ENCODE measurements at regions not wholly inside any gene's neighbourhood (a gene's known extent, or its start where the extent isn't known, plus 50 kb on each side); places are given as distances from the start of the nearest gene placed in this dataset.

DNA sequence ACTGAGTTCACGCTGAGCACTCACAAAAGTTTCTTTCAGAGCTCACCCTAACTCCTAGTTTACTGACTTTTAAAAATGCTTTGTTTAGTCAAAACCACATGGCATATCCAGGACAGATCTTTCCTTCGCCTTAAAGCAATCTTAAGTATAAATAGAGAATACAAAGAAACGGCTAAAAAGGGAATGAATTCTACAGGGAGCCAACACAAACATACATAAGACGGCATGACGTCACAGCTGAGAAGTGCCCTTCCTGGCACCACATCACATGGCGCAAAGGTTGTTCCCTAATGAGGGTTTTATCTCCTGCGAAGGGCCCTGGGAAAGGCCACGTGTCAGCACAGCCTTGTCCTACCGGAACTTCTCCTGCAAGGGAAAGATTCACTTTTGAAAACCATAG, 141.3 kb downstream of the IRX1 start:
- no peak for DNase-seq

DNA sequence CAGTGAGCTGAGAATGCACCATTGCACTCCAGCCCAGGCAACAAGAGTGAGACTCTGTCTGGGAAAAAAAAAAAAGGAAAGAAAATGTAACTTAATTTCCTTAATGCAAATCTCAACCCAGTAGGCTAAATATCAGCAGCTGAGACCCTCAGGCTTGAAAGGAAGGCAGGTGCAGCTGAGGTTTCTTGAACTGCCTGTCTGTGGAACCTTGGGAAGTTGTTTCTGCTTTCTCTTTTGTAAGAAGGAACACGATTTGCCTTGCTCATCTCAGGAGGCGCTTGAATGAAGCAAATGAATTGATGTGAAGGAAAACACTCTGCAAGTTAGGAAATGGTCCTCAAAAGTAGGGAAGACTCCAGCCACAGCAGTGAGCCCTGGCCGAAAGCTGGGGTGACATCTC, 143.3 kb downstream of the IRX1 start:
- DNase-seq: no peak

DNA sequence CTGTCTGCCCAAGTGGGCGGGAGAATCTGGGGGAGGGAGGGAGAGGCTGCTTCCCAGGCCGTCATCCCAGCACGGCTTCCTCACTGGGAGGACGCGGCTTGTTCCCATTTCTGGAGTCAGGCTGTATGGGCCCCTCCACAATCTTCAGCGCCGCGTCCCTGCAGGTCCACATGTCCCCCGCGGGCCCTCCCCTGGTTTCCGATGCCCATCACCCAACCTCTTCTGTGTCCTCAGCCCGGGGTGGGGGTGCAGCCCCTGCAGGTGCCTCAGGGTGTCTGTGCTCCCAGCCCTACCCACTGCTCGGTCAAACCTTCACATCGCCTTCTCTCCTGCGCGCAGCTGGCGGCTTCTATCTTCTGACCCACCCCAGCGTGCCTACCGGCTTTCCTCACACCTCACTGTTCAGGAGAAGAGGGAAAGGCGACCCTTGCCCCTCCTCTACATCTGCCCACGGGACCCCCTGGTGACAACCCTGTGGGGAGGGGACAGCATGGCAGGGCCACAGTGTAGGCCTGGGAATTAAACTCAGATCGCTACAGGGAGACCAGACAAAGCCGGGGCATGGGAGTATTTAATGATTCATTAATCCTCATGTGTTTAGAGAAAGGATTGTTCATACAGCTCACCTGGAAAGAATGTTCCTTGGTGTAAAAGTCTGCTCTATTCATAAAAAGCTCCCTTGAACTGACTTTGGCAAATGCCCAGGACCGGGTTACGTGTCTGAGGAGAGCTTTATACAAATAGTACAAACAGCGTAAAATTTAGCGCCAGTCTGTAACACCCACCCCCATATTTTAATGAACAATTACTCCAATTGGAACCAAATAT, 145.1 kb downstream of the IRX1 start:
- no peak for DNase-seq

DNA sequence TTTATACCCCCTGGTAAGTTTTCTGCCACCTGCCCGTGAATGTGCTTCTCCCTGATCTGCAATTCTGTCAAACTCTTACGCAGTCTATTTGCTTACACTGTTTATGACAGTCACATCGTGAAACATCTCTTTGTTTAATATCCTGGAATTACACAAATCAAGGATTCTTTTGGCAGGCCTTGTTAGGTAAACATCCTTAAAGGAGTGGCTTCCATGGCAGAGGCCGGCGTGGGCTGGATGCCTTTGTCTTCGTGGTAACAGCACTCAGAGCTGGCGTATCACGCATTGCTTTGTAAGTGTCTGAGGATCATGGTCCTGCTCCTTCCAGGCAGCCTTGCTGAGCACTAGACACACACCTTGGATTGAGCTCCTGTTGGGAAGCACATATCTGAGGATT, 145.7 kb downstream of the IRX1 start:
- no peak for DNase-seq

DNA sequence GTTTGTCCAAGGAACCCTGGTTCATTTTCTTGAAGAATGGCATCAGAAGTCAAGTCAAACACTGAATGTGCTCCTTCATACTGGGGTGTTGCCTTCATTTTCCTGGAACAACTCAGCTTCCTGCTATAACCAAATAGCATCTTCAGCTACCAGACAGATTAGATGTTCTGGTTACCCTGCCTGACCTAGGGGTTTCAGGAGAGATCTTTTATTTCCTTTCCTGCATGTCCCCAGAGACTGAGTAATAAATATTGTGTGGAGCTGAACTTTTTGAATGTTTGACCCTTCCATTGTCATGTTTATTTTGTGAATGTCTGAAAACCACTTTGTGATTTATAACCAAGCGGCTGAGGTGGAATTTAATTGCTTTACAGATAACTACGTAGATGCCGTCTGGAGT, 147.1 kb downstream of the IRX1 start:
- no peak for DNase-seq

DNA sequence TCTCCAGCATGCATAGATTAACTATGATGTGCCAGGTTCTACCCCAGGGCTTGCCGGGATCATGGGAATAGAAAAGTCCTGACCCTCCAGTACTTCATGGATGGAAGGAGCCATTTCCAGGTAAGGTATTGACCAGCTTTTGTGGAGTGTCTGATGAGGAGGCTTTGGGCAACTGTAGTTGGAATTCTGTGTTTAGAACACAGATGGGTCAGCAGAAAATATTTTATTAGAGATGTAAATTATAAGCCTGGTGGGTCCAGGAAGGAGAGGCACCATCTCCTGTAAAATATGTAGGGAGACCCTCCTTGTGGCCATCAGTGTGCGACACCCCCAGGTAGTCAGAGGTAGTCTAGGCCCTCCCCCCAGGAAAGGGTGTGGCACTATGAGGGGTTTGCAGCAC, 156.2 kb downstream of the IRX1 start:
- DNase-seq: no peak

DNA sequence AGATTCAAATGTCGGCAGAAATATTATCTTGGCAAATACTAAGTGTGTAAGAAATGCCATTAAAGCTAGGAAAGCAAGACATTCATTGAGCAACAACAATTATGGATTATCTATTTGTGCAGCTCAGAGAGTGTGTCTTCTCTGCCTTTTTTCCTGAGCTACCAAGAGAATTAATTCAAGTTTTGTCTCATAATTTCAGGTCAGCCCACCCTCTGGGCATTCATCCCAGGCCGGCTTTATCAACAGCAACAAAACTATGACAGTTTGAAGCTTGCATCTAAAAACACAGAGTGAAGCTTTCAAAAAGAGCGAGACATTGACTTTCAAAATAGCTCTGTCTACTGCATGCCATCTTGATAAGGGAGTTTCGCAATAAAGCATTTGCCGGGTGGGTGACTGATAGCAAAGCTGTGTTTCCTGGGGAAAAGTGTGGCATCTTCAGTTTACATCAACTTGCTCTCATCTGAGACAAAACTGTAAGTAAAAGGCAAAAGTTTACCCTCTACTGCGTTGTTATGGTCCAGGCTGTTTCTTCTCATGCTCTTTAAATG, 182.4 kb downstream of the IRX1 start:
- DNase-seq: no peak

DNA sequence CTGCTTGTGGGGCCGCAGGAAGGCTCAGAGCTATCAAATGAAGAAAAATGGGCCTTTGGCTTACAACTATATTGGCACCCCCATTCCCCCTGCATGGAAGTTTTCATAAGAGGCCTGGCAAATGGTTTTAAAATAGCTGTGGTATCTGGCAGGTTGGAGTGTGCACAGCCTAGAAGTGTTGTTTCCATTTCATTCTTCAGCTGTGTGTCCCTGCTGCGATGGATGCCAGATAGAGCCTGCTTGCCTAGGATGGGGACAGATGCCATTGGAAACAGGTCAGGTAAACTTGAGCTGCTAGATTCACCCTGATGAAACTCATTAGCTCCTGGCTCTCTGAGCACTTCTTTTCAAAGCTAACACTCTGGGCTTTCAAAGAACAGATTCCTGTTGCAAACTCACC, 183.3 kb downstream of the IRX1 start:
- no peak for DNase-seq

DNA sequence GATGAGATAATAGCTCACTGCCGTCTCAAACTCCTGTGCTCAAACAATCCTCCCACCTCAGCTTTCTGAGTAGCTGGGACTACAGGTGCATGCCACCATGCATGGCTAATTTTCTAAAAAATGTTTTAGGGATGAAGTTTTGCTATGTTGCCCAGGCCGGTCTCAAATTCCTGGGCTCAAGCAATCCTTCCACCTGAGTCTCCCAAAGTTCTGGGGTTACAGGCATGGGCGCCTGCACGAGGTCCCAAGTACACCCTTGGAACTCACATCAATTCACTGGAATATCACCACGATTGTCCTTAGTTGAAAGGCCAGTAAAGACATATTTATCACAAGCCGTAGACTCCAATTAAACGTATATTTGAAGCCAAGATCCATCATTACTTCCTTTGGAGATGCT, 184.6 kb downstream of the IRX1 start:
- no peak for DNase-seq

DNA sequence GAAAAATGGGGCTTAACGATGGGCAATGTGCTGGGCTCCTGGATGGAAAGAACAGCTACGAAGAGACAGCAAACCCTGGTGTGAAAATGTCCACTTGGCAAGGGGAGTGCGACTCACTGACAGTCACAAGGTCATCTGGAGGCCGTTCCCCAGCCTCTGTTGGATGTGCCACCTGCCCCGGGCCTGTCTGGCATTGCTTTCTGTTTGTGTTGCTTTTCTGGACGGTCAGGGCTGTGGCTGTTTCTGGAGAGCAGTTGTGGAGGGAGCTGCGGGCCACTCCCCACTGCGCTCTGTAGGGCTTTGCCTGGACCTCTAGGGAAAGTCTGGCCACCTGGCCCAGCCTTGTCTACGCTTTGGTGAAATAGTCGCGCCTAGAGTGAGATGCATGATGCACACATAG, 185.3 kb downstream of the IRX1 start:
- DNase-seq: no peak

DNA sequence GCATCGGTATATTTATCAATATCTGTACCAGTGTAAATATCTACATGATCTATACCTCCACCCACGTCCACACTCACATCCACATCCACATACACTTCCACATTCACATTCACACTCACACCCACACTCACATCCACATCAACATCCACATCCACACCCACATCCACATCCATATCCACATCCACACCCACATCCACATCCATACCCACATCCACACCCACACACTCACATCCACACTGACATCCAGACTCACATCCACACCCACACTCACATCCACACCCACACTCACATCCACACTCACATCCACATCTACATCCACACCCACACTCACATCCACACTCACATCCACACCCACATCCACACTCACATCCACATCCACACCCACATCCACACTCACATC, 189.2 kb downstream of the IRX1 start:
- no peak for DNase-seq

DNA sequence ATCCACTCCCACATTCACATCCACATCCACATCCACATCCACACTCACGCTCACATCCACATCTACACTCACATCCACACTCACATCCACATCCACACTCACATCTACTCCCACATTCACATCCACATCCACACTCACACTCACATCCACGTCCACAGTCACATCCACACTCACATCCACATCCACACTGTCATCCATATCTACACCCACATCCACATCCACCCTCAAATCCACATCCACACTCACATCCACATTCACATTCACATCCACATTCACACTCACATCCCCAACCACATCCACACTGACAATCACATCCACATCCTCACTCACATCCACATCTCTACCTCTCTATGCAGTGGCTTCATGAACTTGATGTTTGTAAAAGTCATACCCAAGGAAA, 190.5 kb downstream of the IRX1 start:
- no peak for DNase-seq

DNA sequence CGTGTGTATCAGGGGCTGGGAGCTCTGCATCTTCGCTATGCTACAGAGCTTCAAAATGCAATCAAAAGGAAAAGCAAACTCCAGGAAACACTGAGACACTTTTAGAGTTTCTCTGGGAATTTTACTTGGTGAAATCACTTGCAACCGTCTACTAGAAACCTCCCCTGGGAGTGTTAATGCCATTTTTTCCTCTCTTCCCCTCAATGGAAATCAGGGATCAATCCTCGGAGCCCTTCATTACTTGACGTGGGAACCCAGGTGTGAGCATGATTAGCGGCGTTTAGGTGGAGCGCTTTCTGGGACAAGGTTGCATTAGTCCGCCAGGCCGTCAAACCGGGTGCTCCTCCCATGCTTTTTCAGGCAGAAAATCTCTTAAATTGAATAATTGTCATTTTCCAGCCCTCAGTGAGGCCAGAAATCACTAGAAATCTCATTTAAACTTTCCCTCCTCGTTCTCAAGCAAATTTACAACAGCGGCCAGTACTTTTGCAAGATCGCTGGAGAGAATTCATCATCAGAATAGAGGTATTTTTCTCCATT, 191.3 kb downstream of the IRX1 start:
- DNase-seq: no peak

DNA sequence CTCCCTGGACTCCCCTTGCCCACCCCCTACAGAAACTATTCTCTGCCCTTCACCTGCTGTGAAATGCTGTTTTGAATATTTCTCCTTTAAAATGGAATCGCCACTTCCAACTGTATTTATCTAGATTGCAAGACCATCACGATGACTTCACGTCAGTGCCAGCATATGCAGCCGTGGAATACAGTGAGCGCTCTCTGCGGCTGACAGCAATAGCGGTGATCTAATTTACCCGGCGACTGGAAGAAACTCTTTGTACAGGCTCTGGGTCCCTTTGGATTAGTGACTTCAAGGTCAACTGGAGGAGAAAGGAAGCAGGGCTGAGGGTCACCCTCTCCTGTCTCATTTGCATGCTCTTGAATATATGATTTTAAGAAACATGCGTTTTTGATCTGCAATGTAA, 192.0 kb downstream of the IRX1 start:
- no peak for DNase-seq

DNA sequence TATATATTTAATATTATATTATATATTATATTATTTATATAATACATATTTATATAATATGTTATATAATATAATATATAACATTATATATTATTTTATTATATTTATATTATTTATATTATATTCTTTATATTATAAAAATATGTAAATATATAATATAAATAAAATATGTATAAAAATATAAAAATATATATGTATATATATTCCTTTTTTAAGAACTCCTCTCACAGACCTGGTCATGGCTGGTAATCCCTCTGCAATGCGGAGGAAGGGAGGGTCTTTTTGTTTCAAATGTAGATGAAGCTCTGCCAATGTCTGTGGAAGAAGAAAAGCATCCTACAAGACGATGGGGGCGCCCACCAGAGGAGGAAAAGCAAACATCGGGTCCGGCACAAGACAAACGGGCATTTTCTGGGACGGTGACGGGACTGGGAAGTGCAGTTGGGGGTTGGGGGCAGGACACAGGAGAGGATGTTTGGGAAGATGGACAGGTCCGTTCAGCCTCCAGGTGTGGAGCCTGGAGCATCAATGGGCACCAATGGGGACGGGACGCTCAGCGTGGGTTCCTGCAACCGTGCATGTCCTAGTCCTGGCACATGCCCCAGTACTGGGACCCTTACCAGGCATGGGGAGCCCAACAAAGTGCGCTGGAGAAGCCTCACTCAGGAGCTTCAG, 194.0 kb downstream of the IRX1 start:
- no peak for DNase-seq

DNA sequence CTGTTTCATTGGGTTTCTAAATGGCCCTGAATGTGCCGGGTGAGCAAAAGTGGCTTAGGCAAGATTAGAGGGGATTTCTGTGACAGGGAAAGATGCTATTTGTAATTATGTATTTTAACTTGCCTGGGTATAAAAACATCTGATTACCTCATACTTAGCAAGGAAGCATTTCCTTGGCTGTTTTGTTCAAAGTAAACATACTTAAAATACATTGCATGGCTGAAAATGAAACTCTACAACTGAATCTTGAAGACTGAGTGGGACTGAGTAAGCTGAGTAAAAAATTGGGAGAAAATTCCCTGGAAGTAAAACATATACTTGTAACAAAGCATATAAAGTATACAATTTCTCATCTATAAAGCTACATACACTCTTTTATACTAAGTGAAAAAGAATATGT, 197.5 kb downstream of the IRX1 start:
- DNase-seq: no peak

DNA sequence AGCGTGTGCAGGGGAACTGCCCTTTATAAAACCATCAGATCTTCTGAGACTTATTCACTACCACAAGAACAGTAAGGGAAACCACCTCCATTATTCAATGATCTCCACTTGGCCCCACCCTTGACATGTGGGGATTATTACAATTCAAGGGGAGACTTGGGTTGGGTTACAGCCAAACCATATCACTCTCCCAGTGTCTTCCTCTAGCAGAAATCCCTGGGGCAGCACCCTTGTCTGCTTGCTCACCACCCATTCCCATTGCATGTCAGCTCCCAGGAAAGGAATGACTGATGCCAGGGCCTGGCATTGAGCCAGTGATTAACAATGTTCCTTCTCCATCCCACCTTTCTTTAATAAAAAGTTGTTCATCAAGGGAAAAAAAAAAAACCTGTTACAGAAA, 199.0 kb downstream of the IRX1 start:
- no peak for DNase-seq

DNA sequence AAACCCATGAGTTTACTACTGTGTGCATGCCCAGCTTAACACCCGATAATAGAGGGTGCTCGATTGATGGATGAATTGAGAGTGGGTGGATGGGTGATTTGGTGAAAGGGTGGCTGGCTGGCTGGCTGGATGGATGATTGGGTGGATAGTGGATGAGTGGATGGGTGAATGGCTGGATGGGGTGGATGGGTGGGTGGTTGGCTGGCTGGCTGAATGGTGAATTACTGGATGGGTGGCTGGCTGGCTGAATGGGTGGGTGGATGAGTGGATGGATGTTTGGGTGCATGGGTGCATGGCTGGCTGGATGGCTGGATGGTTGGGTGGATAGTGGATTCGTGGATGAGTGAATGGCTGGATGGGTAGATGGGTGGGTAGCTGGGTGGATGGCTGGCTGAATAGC, 201.1 kb downstream of the IRX1 start:
- DNase-seq: no peak

DNA sequence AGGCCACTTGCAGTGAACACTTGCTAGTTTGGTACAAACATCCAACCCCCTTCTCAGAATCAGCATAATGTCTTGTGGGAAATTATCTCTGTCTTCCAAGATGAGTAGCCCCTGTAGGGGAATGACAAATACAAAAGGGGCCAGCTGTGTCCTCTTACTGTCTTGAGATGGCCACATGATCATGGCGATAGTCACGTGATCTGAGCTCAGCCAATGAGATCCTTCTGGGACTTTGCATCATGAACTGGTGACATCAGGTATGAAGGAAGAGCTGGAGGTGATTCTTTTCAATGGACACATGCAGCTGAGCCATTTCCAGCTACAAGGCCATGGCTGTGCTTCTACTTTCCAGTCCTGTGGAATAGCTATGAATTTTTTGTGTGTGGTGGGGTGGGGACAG, 206.3 kb downstream of the IRX1 start:
- DNase-seq: no peak

DNA sequence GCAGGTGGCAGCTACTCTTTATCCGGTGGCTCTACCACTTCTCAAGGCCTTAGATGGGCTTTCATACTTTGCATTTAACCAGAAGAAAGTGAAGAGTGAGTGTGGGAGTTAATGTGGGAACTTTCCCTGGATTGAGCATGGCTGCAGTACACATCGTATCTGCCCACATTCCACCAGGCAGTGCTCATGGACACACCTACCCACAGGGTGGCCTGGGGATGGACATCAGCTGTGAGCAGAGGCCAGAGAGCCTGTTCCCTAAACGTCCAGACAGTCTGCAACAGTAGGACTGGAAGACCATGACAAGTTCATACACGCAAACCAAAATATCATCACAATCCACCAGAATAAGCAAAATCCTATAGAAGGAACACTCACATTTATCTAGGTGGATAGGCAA, 213.8 kb downstream of the IRX1 start:
- no peak for DNase-seq

DNA sequence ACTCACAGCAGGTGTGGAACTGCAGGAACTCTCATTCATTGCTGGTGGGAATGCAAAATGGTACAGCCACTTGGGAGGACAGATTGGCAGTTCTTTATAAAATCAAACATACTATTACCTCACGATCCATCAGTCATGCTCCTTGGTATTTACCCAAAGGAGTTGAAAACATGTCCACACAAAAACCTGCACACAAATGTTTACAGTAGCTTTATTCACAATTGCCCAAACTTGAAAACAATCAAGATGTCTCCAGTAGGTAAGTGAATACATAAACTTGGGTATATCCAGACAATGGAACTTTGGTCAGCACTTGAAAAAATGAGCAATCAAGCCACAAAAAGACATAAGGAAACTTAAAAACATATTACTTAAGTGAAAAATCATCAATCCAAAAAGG, 215.5 kb downstream of the IRX1 start:
- no peak for DNase-seq

DNA sequence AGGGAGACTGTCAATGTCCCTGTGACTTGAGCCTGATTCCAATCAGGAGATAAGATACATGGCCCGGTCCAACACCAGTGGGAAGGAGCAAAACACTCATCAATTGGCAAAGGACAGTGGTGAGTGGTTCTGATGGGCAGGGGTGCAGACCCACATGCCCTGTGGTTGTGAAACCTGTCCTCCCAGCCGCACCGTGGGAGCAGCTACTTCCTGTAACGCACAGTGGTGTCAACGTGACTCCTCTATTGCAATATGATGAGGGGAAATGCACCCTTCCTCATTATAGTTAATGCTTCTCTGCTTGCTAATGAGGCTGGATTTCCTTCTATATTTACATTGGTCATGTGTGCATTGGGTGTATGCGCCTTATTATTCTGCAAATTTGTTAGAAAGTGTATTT, 223.0 kb downstream of the IRX1 start:
- no peak for DNase-seq

DNA sequence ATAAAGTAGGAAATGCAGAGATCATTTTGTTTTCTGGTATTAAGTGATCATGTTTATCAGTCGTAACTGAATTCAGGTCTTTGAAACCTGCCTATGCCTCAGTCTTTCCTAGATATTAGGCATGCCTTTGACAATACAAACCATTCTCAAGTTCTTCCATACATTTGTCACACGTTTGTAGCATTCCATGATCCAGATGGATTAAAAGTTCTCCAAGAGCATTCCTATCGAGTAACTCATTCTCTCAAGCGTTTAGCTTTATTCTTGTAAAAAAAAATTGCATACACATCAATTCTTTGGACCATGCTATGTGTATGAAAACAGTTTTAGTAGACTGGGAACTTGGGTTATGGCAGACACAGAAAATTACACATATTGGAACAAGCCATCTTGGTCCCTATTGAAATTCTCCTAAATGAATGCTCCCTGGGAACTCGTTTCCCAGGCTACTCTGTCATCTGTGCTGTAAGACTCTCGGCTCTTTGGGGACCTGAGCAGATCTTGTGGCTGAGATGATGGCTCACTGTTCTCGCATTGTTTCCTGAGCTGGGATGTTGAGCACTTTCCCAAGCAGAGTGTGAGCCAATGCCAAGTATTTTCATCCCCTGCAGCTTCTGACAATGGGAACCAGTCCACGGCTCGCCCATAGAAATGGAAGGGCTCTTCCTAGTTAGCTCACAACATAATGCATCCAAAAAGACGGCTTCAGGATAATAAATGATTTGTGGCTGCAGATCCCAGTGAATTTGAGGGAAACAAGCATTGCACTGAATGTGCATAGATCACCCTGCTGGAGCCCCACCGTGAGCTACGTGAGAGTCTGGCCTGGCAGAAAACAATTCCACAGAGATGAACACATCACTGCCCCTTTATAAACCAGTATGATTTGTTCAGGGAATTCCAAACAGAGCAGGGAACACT, 230.2 kb downstream of the IRX1 start:
- no peak for DNase-seq
